ENCODE measurements at regions not wholly inside any gene's neighbourhood (a gene's known extent, or its start where the extent isn't known, plus 50 kb on each side); places are given as distances from the start of the nearest gene placed in this dataset.

GRCh38 chr6:44614396-44614795 lies 226.9 kb downstream of the CDC5L start:
- DNase-seq: no peak

GRCh38 chr6:44615621-44616020 lies 228.1 kb downstream of the CDC5L start:
- DNase-seq: no peak

- no peak for DNase-seq
Measured at GRCh38 chr6:44617416-44617815, 229.9 kb downstream of the CDC5L start.

- no peak for DNase-seq
Measured at GRCh38 chr6:44618371-44618770, 230.9 kb downstream of the CDC5L start.

- no peak for DNase-seq
Measured at GRCh38 chr6:44620922-44621321, 233.4 kb downstream of the CDC5L start.

- no peak for DNase-seq
Measured at GRCh38 chr6:44621846-44622245, 234.3 kb downstream of the CDC5L start.

- DNase-seq: no peak
Measured at GRCh38 chr6:44622555-44622954, 235.0 kb downstream of the CDC5L start.

GRCh38 chr6:44622956-44623355 lies 235.4 kb downstream of the CDC5L start:
- DNase-seq: no peak

- DNase-seq: no peak
Measured at GRCh38 chr6:44624226-44624625, 236.7 kb downstream of the CDC5L start.

GRCh38 chr6:44624936-44625573 lies 237.5 kb downstream of the CDC5L start:
- no peak for DNase-seq

- DNase-seq: no peak
Measured at GRCh38 chr6:44625996-44626395, 238.5 kb downstream of the CDC5L start.

- no peak for DNase-seq
Measured at GRCh38 chr6:44626616-44627015, 239.1 kb downstream of the CDC5L start.

- DNase-seq: no peak
Measured at GRCh38 chr6:44627091-44627882, 239.8 kb downstream of the CDC5L start.

- no peak for DNase-seq
Measured at GRCh38 chr6:44627883-44628271, 240.4 kb downstream of the CDC5L start.

- DNase-seq: no peak
Measured at GRCh38 chr6:44628347-44628746, 240.8 kb downstream of the CDC5L start.

GRCh38 chr6:44629636-44630035 lies 242.1 kb downstream of the CDC5L start:
- no peak for DNase-seq

GRCh38 chr6:44630125-44631028 lies 242.9 kb downstream of the CDC5L start:
- DNase-seq: peak; percentile 19 to 31

GRCh38 chr6:44631968-44632367 lies 244.5 kb downstream of the CDC5L start:
- no peak for DNase-seq

GRCh38 chr6:44634321-44634720 lies 246.8 kb downstream of the CDC5L start:
- no peak for DNase-seq

- no peak for DNase-seq
Measured at GRCh38 chr6:44635486-44635885, 248.0 kb downstream of the CDC5L start.

GRCh38 chr6:44636561-44637248 lies 249.2 kb downstream of the CDC5L start:
- DNase-seq: no peak

- DNase-seq: no peak
Measured at GRCh38 chr6:44641344-44642031, 254.0 kb downstream of the CDC5L start.

Measured in stimulated activated CD4-positive, alpha-beta T cell treated with anti-CD3 and anti-CD28 coated beads, Interleukin-2, amount 100 ng/mL, for 48 hours (primary cell).